Heart right ventricle (tissue), 16 donors: ENCODE measurements at regions not wholly inside any gene's neighbourhood (a gene's known extent, or its start where the extent isn't known, plus 50 kb on each side); places are given as distances from the start of the nearest gene placed in this dataset.

ENCODE experiments used
- ATAC-seq, 8 donors: fragments of 200-7000 bp; cut with Tn5 transposase; one replicate each; pipeline ENCODE4 v1.9.1; 2020; ENCODE audit warnings: mild to moderate bottlenecking in 8 of 8, moderate library complexity in 8 of 8, moderate number of reproducible peaks in 1 of 8
- DNase-seq, 2 donors: peaks; one replicate each; pipeline ENCODE4 v3.0.0-alpha.2; 2020
- H3K27ac ChIP-seq, 10 donors: fragments of 200-600 bp; sonication (generic) in 2 of 10; one replicate each; pipeline versions ENCODE4 v1.5.0 to v1.8.0; 2020 to 2022; ENCODE audit warnings: mild to moderate bottlenecking in 3 of 10
- H3K27me3 ChIP-seq, 7 donors: fragments of 200-600 bp; one replicate each; pipeline ENCODE4 v1.8.0; 2021 to 2022; ENCODE audit warnings: mild to moderate bottlenecking in 2 of 7
- H3K36me3 ChIP-seq, 9 donors: fragments of 200-600 bp; sonication (generic) in 1 of 9; one replicate each; pipeline versions ENCODE4 v1.5.0 to v1.8.0; 2020 to 2022; ENCODE audit warnings: mild to moderate bottlenecking in 2 of 9
- H3K4me1 ChIP-seq, 9 donors: fragments of 200-600 bp; sonication (generic) in 1 of 9; one replicate each; pipeline versions ENCODE4 v1.5.0 to v1.8.0; 2020 to 2022; ENCODE audit warnings: mild to moderate bottlenecking in 4 of 9
- H3K4me3 ChIP-seq, 10 donors: fragments of 200-600 bp; sonication (generic) in 2 of 10; one replicate each; pipeline versions ENCODE4 v1.5.0 to v1.8.0; 2020 to 2022; ENCODE audit warnings: mild to moderate bottlenecking in 7 of 10, moderate library complexity in 2 of 10
- H3K9me3 ChIP-seq, 11 donors: fragments of 200-600 bp in 10 of 11; sonication (generic) in 2 of 11; one replicate each; pipeline versions ENCODE4 v1.5.0 to v1.8.0; 2013 to 2022; ENCODE audit warnings: mild to moderate bottlenecking in 2 of 11, control low read depth in 1 of 11, moderate library complexity in 1 of 11
- WGBS, 2 donors: extraction: QIAGEN DNeasy Blood & Tissue Kit; methylation state at CpG; one replicate each; pipeline ENCODE4 v1.1.7; 2013; ENCODE audit warnings: inconsistent platforms in 1 of 2; 5-methylcytosine and 5-hydroxymethylcytosine counted together
- intact Hi-C, 10 donors: fragments of 100-400 bp; cut with DNase I; formaldehyde crosslinking; loops; one replicate each; pipeline versions ENCODE4 v1.11.1 to v1.14.2; 2022
- TF ChIP-seq, protein P1 (sequence below), 9 donors: fragments of 200-600 bp; sonication (generic) in 2 of 9; IDR thresholded peaks; one replicate each; pipeline versions ENCODE4 v1.5.0 to v1.8.0; 2021 to 2022; ENCODE audit warnings: antibody characterized with exemption in 9 of 9, mild to moderate bottlenecking in 5 of 9, moderate library complexity in 1 of 9
- donor health status: Arrhythmogenic right ventricular cardiomyopathy.
- donor health status: ischemic (EF 13 %, LVEDD 7.1; RV severe dilation, severe dysfunction).
- donor health status: healthy with polysubstance abuse.
- donor health status: DM: no; HTN: yes; CAD: no.
- donor health status: DM: no; HTN: no; CAD: no.
- donor health status: ischemic (EF 25% LVEDD 6.9; RV normal size, moderate dysfunction).
- donor health status: ischemic (EF 25% LVEDD 5.7; RV mildly dilated, moderate dysfunction).
- donor health status: healthy.
- donor health status: DM: yes; HTN: yes; CAD: no.
- donor health status: Ischemic cardiomyopathy.
- donor health status: ischemic (EF 35%, LVEDD 5.7; RV mildly dilated, moderate dysfunction).
- donor health status: nonischemic (EF 11% LVEDD 7.7; RV severe dilation, severe dysfunction).
- donor health status: DM: yes; HTN: yes; CAD: no.
- donor health status: PGD.
- donor health status: ischemic (EF 29% LVEDD 5.4; RV normal size, mild dysfunction).
- donor health status: nonischemic (EF 23%, LVEDD 6.1; RV moderate dilation, normal function).

DNA sequence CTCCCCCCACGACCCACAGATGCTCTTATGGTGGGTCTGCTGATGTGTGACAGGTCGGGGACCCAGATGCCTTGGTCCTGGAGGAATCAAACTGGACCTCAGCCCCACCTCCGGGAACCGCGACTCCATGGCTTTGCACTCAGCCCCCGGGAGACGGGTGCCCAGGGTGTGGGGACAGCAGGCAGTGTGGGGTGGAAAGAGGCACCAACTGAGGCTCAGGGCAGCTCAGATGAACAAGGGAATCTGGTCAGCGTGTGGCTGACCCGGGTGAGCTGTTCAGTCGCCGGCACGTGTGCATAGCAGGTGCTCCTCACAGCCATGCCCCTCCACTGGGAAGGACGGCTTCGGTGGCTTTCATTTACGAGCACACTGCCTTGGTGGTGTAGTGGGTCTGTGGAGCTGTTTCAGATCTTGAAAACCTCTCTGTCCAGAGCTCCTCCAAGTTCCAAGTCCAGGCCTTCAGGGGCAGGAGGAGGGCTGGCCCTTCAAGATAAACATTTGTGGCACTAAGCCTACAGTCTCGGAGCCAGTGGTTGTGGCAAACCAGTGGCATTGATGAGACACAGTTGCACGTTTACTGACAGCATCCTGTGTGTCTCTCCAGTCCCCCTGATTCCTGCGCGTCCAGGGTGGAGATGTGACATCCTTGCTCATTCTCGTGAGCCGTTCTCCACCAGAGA, 471.2 kb upstream of the HS6ST1 start:
- intact Hi-C loops: no loop called here
- H3K27ac ChIP-seq: no peak overlapping the region
- H3K4me1 ChIP-seq: no peaks in the 10 kb centered on the region
- H3K4me3 ChIP-seq: no peak overlapping the region
- peaks cover 0 to 7% (median 0%) of the 10 kb centered on the region in 7 donors for H3K27me3 ChIP-seq
- DNase-seq: no peak
- TF ChIP-seq, protein P1, sequence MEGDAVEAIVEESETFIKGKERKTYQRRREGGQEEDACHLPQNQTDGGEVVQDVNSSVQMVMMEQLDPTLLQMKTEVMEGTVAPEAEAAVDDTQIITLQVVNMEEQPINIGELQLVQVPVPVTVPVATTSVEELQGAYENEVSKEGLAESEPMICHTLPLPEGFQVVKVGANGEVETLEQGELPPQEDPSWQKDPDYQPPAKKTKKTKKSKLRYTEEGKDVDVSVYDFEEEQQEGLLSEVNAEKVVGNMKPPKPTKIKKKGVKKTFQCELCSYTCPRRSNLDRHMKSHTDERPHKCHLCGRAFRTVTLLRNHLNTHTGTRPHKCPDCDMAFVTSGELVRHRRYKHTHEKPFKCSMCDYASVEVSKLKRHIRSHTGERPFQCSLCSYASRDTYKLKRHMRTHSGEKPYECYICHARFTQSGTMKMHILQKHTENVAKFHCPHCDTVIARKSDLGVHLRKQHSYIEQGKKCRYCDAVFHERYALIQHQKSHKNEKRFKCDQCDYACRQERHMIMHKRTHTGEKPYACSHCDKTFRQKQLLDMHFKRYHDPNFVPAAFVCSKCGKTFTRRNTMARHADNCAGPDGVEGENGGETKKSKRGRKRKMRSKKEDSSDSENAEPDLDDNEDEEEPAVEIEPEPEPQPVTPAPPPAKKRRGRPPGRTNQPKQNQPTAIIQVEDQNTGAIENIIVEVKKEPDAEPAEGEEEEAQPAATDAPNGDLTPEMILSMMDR (IDR thresholded peaks at IDR 0.05): no peak
- 88 to 91% methylated on average over 21 of the region's 21 CpGs for WGBS, 2 donors
- no peaks in the 10 kb centered on the region for H3K36me3 ChIP-seq
- H3K9me3 ChIP-seq: no peaks in the 10 kb centered on the region
- ATAC-seq: no peak

DNA sequence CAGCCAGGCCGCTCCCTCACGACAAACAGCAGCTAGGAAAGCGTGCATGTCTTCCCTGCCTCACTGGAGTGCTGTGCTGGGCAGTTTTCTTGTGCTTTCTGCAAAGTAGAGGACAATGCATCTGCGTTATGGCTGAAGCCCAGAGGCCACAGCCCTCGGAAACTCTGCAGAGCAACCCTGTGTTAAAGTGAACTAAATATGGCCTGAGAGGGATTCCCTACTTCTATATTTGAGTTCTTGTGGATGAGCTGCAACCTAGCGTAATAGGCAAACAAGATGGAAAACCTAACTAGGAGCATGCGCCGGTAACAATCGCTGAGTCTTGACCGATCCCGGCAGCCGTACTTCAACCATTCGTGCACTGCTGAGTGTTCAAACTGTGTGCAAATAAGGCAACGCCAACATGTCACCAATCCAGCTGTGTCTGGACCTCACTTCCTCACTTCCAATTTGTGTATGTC, 471.9 kb upstream of the HS6ST1 start:
- intact Hi-C loops: no loop called here
- Histone ChIP-seq H3K4me3 (no peak overlapping the region), H3K36me3 (no peaks in the 10 kb centered on the region), H3K27ac (no peak overlapping the region), H3K27me3 (peaks cover 0 to 4% (median 0%) of the 10 kb centered on the region in 7 donors), H3K4me1 (no peaks in the 10 kb centered on the region), H3K9me3 (no peaks in the 10 kb centered on the region)
- TF ChIP-seq, protein P1 (IDR thresholded peaks at IDR 0.05): no peak
- DNase-seq: no peak
- ATAC-seq: no peak
- 83 to 84% methylated on average over 14 of the region's 14 CpGs for WGBS, 2 donors

DNA sequence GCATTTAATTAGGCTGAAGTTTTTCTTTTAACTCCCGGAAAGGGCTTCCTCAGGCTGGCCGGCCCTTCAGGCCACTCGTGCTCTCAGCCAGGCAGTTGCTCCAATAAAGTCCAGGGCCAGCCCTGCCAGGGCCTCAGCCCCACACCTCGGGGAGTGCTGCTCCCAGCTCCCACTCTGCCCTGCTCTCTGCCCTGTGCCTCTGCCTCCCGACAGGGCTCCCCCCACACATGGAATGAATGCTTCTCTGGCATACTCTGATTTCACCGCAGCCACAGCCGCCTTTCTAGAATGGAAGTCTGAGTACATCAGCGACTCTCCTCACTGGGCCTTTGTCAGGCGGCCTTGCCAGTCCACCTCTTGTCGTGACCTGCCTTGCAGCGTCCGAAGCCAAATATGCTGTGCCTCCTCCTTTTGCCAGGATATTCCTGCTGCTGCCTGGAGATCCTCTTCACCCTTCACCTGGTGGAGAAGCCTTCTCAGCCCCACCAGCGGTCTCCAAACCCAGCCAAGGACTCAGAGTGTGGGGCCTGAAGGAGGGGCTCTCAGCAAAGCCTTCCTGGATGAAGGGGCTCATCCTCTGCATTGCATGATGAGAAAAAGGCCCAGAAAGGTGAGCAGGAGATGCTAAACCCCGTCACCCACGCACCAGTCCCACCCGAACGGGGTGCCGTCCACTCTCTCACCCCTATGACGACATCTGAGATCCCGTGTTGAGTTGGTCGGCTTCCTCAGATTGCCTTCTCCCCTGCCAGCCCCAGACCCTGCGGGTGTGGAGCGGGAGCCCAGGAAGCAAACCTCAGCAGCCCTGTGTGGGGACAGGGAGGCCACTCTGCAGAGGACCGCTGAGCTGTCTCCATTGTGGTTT, 472.7 kb upstream of the HS6ST1 start:
- intact Hi-C loops: no loop called here
- no peaks in the 10 kb centered on the region for H3K4me1 ChIP-seq
- TF ChIP-seq, protein P1 (IDR thresholded peaks at IDR 0.05): no peak
- H3K4me3 ChIP-seq: no peak overlapping the region
- peaks cover 0 to 4% (median 0%) of the 10 kb centered on the region in 7 donors for H3K27me3 ChIP-seq
- no peaks in the 10 kb centered on the region for H3K9me3 ChIP-seq
- DNase-seq: no peak
- 89 to 91% methylated on average over 24 of the region's 24 CpGs for WGBS, 2 donors
- H3K27ac ChIP-seq: no peak overlapping the region
- ATAC-seq: no peak
- no peaks in the 10 kb centered on the region for H3K36me3 ChIP-seq

DNA sequence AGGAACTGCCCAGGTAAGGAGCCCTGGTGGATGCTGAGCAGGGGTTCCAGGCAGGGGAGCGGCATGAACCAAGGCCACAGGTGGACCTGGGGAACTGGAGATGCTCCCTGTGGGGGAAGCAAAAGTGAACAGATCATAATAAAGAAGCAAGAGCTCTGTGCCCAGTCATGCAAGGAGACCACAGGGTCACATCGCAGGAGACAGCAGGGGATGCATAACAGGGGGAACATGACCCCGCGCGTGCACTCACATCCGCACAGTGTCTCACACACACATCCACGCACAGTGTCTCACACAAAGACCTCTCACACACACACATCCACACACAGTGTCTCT, 473.3 kb upstream of the HS6ST1 start:
- TF ChIP-seq, protein P1 (IDR thresholded peaks at IDR 0.05): no peak
- intact Hi-C loops: no loop called here
- no peak for ATAC-seq

More for the DNA sequence above, 473.3 kb upstream of the HS6ST1 start:
- no peaks in the 10 kb centered on the region for H3K9me3 ChIP-seq
- H3K4me1 ChIP-seq: no peaks in the 10 kb centered on the region
- 78 to 82% methylated on average over 7 of the region's 7 CpGs for WGBS, 2 donors
- no peaks in the 10 kb centered on the region for H3K36me3 ChIP-seq
- H3K27ac ChIP-seq: no peak overlapping the region
- peaks cover 0 to 4% (median 0%) of the 10 kb centered on the region in 7 donors for H3K27me3 ChIP-seq
- no peak overlapping the region for H3K4me3 ChIP-seq
- no peak for DNase-seq
